DND-41 (cell line): ENCODE measurements at regions not wholly inside any gene's neighbourhood (a gene's known extent, or its start where the extent isn't known, plus 50 kb on each side); places are given as distances from the start of the nearest gene placed in this dataset.

Experiments used
- ATAC-seq: fragments of 200-7000 bp; cut with Tn5 transposase; 3 replicates; pipeline ENCODE4 v1.9.1; 2021; ENCODE audit warnings: low read depth; ENCODE audit not compliant: insufficient read depth
- DNase-seq: peaks from one replicate; pipeline ENCODE4 v3.0.0-alpha.2; 2020
- H2AFZ ChIP-seq: 2 replicates; pipeline ENCODE4 v1.6.0; 2012; ENCODE audit warnings: low read depth, low read length
- H3K27ac ChIP-seq: 2 replicates; pipeline ENCODE4 v1.5.1; 2012; ENCODE audit warnings: low read length, inconsistent platforms
- H3K27me3 ChIP-seq: fragments of 200-600 bp; sonication (generic); 2 replicates; pipeline ENCODE4 v1.6.0; 2012; ENCODE audit warnings: low read length, mild to moderate bottlenecking, inconsistent platforms; ENCODE audit not compliant: insufficient read depth, poor library complexity
- H3K36me3 ChIP-seq: 2 replicates; pipeline ENCODE4 v1.5.1; 2012; ENCODE audit warnings: low read length, inconsistent platforms; ENCODE audit not compliant: insufficient read depth
- H3K4me1 ChIP-seq: 2 replicates; pipeline ENCODE4 v1.5.1; 2012; ENCODE audit warnings: mild to moderate bottlenecking, low read length; ENCODE audit not compliant: insufficient read depth
- H3K4me2 ChIP-seq: 2 replicates; pipeline ENCODE4 v1.6.0; 2012; ENCODE audit warnings: mild to moderate bottlenecking, moderate library complexity, low read length, inconsistent platforms; ENCODE audit not compliant: insufficient read depth
- H3K4me3 ChIP-seq, 2 experiments: fragments of 200-600 bp in 1 of 2; shearing (Covaris generic) in 1 of 2; 2 replicates each; pipeline ENCODE4 v1.5.1; 2012 to 2016; ENCODE audit warnings: inconsistent platforms in 2 of 2, low read length in 2 of 2, mild to moderate bottlenecking in 2 of 2, low read depth in 1 of 2, moderate library complexity in 1 of 2
- H3K79me2 ChIP-seq: 2 replicates; pipeline ENCODE4 v1.6.0; 2012; ENCODE audit warnings: low read length, inconsistent platforms; ENCODE audit not compliant: insufficient read depth
- H3K9ac ChIP-seq: 2 replicates; pipeline ENCODE4 v1.6.0; 2012; ENCODE audit warnings: low read depth, mild to moderate bottlenecking, inconsistent platforms, low read length, moderate library complexity
- H3K9me3 ChIP-seq: 2 replicates; pipeline ENCODE4 v1.5.1; 2012; ENCODE audit warnings: low read length, moderate library complexity, mild to moderate bottlenecking, inconsistent platforms; ENCODE audit not compliant: insufficient read depth, severe bottlenecking
- H4K20me1 ChIP-seq: 2 replicates; pipeline ENCODE4 v1.6.0; 2012; ENCODE audit warnings: low read length; ENCODE audit not compliant: insufficient read depth
- CTCF ChIP-seq: IDR thresholded peaks from 2 replicates; pipeline ENCODE4 v1.5.1; 2012; ENCODE audit warnings: borderline replicate concordance, low read length, moderate library complexity, mild to moderate bottlenecking; ENCODE audit not compliant: poor library complexity, severe bottlenecking; ENCODE audit errors: extremely low read depth
- EZH2 ChIP-seq: IDR thresholded peaks from 3 replicates; pipeline ENCODE4 v1.6.1; 2012; ENCODE audit warnings: borderline replicate concordance, low read depth, mild to moderate bottlenecking, moderate library complexity, low read length, inconsistent platforms; ENCODE audit not compliant: severe bottlenecking

DNA sequence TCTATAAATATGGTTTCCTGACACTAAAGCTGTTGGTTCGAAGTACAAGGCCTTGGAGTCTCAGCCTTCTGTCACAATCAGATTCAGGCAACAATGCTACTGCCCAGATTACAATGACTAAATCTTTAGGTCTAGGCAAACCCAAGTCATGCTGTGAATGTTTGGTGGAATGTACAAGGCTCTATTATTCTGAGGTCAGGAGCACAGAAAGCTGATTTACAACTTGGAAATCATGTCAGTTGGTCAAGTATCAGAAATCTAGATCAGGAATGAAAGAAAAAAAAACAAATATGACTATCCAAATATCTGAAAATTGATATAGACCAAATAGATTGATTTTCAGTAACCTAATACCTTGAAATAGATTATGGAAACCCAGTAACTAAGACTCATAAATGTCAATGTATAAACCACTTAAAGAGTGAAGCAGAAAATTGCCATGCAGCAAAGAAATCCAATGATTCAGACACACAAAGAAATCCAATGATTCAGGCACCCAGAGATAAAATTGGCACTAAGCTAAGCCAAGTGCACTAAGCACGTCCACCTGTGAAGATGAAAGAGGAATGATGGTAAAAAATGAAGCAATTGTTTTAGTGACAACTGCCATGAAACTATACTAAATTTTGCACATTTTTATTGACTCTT is 588.0 kb upstream of the TUSC1 start:
- Histone ChIP-seq H3K36me3 (no peaks in the 10 kb centered on the region), H3K79me2 (no peaks in the 10 kb centered on the region), H3K9ac (no peak overlapping the region), H3K27me3 (no peaks in the 10 kb centered on the region), H3K27ac (no peak overlapping the region), H2AFZ (no peak overlapping the region), H3K9me3 (no peaks in the 10 kb centered on the region), H3K4me1 (no peaks in the 10 kb centered on the region), H4K20me1 (no peaks in the 10 kb centered on the region), H3K4me2 (no peak overlapping the region), H3K4me3 (no peak overlapping the region)
- no peak for DNase-seq
- TF ChIP-seq EZH2: no peak
- ATAC-seq: no peak

DNA sequence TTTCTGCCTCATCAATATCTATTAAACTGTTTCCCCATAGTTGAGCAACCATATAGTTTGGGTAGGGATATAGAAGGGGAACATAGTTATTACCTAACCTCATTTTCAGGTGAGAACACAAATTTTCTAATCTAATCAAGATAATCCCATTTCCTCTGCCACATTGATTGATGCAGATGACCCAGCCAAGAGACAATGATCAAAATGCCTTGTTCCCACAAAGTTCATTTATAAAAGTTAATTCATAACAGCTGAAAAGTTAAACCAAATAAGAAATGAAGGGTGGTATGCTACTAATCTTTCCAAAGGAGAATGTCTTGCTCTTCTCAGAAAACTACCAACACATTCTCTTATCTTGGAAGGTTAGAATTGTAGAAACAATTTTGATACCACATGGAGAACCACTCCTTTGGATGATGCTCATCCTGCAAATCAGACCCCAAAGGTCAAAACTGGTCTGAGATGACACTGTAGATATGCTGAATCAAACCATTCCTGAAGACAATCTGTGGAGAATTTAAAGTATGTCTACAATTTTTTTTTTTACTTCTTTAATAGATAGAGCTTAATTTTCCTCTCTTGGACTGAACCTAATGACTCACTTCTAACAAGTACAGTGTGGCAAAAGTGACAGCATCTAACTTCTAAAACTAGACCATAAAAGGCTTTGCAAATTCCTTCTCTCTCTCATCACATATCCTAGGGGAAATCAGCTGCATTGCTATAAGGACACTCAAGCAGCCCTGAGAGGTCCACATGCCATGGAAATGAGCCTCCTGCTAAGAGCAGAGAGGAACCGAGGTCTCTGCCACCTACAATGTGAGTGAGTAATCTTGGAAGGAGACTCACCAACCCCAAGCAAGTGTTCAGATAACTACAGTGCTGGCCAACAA is 586.7 kb upstream of the TUSC1 start:
- Histone ChIP-seq H4K20me1 (no peaks in the 10 kb centered on the region), H3K9me3 (no peaks in the 10 kb centered on the region), H3K9ac (no peak overlapping the region), H2AFZ (no peak overlapping the region), H3K4me3 (no peak overlapping the region), H3K79me2 (no peaks in the 10 kb centered on the region), H3K36me3 (no peaks in the 10 kb centered on the region), H3K27ac (no peak overlapping the region), H3K27me3 (no peaks in the 10 kb centered on the region), H3K4me2 (no peak overlapping the region), H3K4me1 (no peaks in the 10 kb centered on the region)
- TF ChIP-seq CTCF: no peak
- no peak for TF ChIP-seq EZH2
- DNase-seq (no peak), ATAC-seq (no peak)

GRCh38 chr9:26263478-26263877 is 585.2 kb upstream of the TUSC1 start:
- H4K20me1 ChIP-seq: no peaks in the 10 kb centered on the region
- no peak overlapping the region for H2AFZ ChIP-seq
- H3K9me3 ChIP-seq: no peaks in the 10 kb centered on the region
- H3K36me3 ChIP-seq: no peaks in the 10 kb centered on the region
- no peak overlapping the region for H3K27ac ChIP-seq
- TF ChIP-seq CTCF: no peak
- no peak overlapping the region for H3K4me2 ChIP-seq
- H3K79me2 ChIP-seq: no peaks in the 10 kb centered on the region
- ATAC-seq (no peak), DNase-seq (no peak)
- H3K27me3 ChIP-seq: no peaks in the 10 kb centered on the region
- H3K4me3 ChIP-seq: no peak overlapping the region
- H3K4me1 ChIP-seq: no peaks in the 10 kb centered on the region
- no peak overlapping the region for H3K9ac ChIP-seq

GRCh38 chr9:26262421-26263107 is 584.3 kb upstream of the TUSC1 start:
- TF ChIP-seq EZH2: no peak
- TF ChIP-seq CTCF: no peak
- Histone ChIP-seq H3K9ac (no peak overlapping the region), H3K4me2 (no peak overlapping the region), H3K9me3 (no peaks in the 10 kb centered on the region), H3K79me2 (no peaks in the 10 kb centered on the region), H2AFZ (no peak overlapping the region), H3K27ac (no peak overlapping the region), H3K27me3 (no peaks in the 10 kb centered on the region), H3K4me3 (no peak overlapping the region), H3K36me3 (no peaks in the 10 kb centered on the region), H4K20me1 (no peaks in the 10 kb centered on the region), H3K4me1 (no peaks in the 10 kb centered on the region)
- ATAC-seq: no peak
- DNase-seq: no peak
